ENCODE measurements at regions not wholly inside any gene's neighbourhood (a gene's known extent, or its start where the extent isn't known, plus 50 kb on each side); places are given as distances from the start of the nearest gene placed in this dataset.

GRCh38 chr1:221849897-221850296 lies 108.0 kb upstream of the DUSP10 start:
- DNase-seq (ENCODE audit: extremely low spot score, unreplicated experiment), result no peak
- H3K27me3 Mint-ChIP-seq, result peaks cover 4% of the 10 kb centered on the region
- no peak overlapping the region for H3K27ac Mint-ChIP-seq
- peaks cover 14% of the 10 kb centered on the region for H3K4me1 Mint-ChIP-seq (ENCODE audit: unreplicated experiment)
- no peak overlapping the region for H3K4me3 Mint-ChIP-seq
- H3K9me3 Mint-ChIP-seq, result peaks cover 6% of the 10 kb centered on the region
- H3K36me3 Mint-ChIP-seq, result no peaks in the 10 kb centered on the region
- TF ChIP-seq CTCF (conservative IDR thresholded peaks at IDR 0.05), result no peak

GRCh38 chr1:221849110-221849509 lies 107.2 kb upstream of the DUSP10 start:
- Mint-ChIP-seq H3K4me3 (peak overlapping the region; percentile 9), H3K36me3 (no peaks in the 10 kb centered on the region), H3K27ac (peak overlapping the region; percentile 61), H3K27me3 (peaks cover 4% of the 10 kb centered on the region), H3K9me3 (no peaks in the 10 kb centered on the region), H3K4me1 (ENCODE audit: unreplicated experiment) (peaks cover 14% of the 10 kb centered on the region)
- no peak for TF ChIP-seq CTCF (conservative IDR thresholded peaks at IDR 0.05)
- DNase-seq (ENCODE audit: extremely low spot score, unreplicated experiment), result no peak

- Mint-ChIP-seq H3K27me3 (peaks cover 4% of the 10 kb centered on the region), H3K27ac (no peak overlapping the region), H3K9me3 (no peaks in the 10 kb centered on the region), H3K4me3 (no peak overlapping the region), H3K36me3 (no peaks in the 10 kb centered on the region), H3K4me1 (ENCODE audit: unreplicated experiment) (peaks cover 14% of the 10 kb centered on the region)
- no peak for TF ChIP-seq CTCF (conservative IDR thresholded peaks at IDR 0.05)
- DNase-seq (ENCODE audit: extremely low spot score, unreplicated experiment), result no peak
Measured at GRCh38 chr1:221847676-221848075, 105.8 kb upstream of the DUSP10 start.

- no peak for DNase-seq (ENCODE audit: extremely low spot score, unreplicated experiment)
- peaks cover 10% of the 10 kb centered on the region for H3K4me1 Mint-ChIP-seq (ENCODE audit: unreplicated experiment)
- TF ChIP-seq CTCF (conservative IDR thresholded peaks at IDR 0.05), result no peak
- H3K27me3 Mint-ChIP-seq, result peaks cover 4% of the 10 kb centered on the region
- no peak overlapping the region for H3K4me3 Mint-ChIP-seq
- H3K9me3 Mint-ChIP-seq, result no peaks in the 10 kb centered on the region
- H3K27ac Mint-ChIP-seq, result peak overlapping the region; percentile 26
- no peaks in the 10 kb centered on the region for H3K36me3 Mint-ChIP-seq
Measured at GRCh38 chr1:221845650-221846371, 103.9 kb upstream of the DUSP10 start.

GRCh38 chr1:221841983-221842335 lies 100.1 kb upstream of the DUSP10 start:
- TF ChIP-seq CTCF (conservative IDR thresholded peaks at IDR 0.05), result no peak
- no peak for DNase-seq (ENCODE audit: extremely low spot score, unreplicated experiment)
- no peak overlapping the region for H3K4me3 Mint-ChIP-seq
- peaks cover 5% of the 10 kb centered on the region for H3K4me1 Mint-ChIP-seq (ENCODE audit: unreplicated experiment)
- H3K36me3 Mint-ChIP-seq, result no peaks in the 10 kb centered on the region
- peaks cover 4% of the 10 kb centered on the region for H3K27me3 Mint-ChIP-seq
- H3K9me3 Mint-ChIP-seq, result no peaks in the 10 kb centered on the region
- no peak overlapping the region for H3K27ac Mint-ChIP-seq
